IMR-90 (cell line): ENCODE measurements at regions not wholly inside any gene's neighbourhood (a gene's known extent, or its start where the extent isn't known, plus 50 kb on each side); places are given as distances from the start of the nearest gene placed in this dataset.
"Not testable (repeated sequence)": the region's sequence is repeated elsewhere in the genome, so short reads cannot be mapped to it uniquely, and the experiment has no call there.

ENCODE experiments used
- ATAC-seq: fragments of 200-7000 bp; cut with Tn5 transposase; 2 replicates; pipeline ENCODE4 v1.9.1; 2020; ENCODE audit warnings: low read depth, mild to moderate bottlenecking, moderate library complexity
- BruUV-seq: library from RNA; stranded (reverse); fragments of 400-500 nt; replicated peaks from 2 replicates; lab custom pipeline; 2021; lab: Mats Ljungman, UMichigan
- CTCF ChIA-PET: fragments of 300-600 bp; formaldehyde crosslinking; extraction: SDS; loops from one replicate; lab custom pipeline; 2021; ENCODE audit warnings: antibody characterized with exemption; lab: Yijun Ruan, JAX
- POLR2A ChIA-PET: fragments of 300-600 bp; sonication (Branson Sonifier 250); formaldehyde crosslinking; loops from one replicate; lab custom pipeline; 2022; ENCODE audit warnings: antibody characterized with exemption; ENCODE audit not compliant: unreplicated experiment; lab: Charles Lee
- DNase-seq: peaks from one replicate; pipeline ENCODE4 v3.0.0; 2013
- H2AFZ ChIP-seq: replicated peaks from 2 replicates; pipeline ENCODE3; 2013; ENCODE audit warnings: low read length, mild to moderate bottlenecking; ENCODE audit not compliant: poor library complexity
- H2AK5ac ChIP-seq: 2 replicates; pipeline ENCODE4 v1.6.1; 2013; ENCODE audit warnings: low read depth, low read length, inconsistent platforms
- H2AK9ac ChIP-seq: replicated peaks from 2 replicates; pipeline ENCODE3; 2013; ENCODE audit warnings: mild to moderate bottlenecking, low read depth, low read length, moderate library complexity; ENCODE audit not compliant: poor library complexity
- H2BK120ac ChIP-seq: 2 replicates; pipeline ENCODE4 v1.6.1; 2013; ENCODE audit warnings: low read depth, low read length, inconsistent platforms
- H2BK15ac ChIP-seq: 3 replicates; pipeline ENCODE4 v1.6.1; 2013; ENCODE audit warnings: low read depth, low read length, inconsistent platforms
- H2BK20ac ChIP-seq: 2 replicates; pipeline ENCODE4 v1.6.1; 2013; ENCODE audit warnings: low read depth, mild to moderate bottlenecking, inconsistent platforms, low read length, moderate library complexity
- H2BK5ac ChIP-seq: 2 replicates; pipeline ENCODE4 v1.6.1; 2013; ENCODE audit warnings: mild to moderate bottlenecking, low read depth, low read length, inconsistent platforms; ENCODE audit not compliant: poor library complexity, severe bottlenecking
- H3K14ac ChIP-seq: replicated peaks from 2 replicates; pipeline ENCODE4 v1.6.1; 2013; ENCODE audit warnings: low read depth, low read length, inconsistent platforms
- H3K18ac ChIP-seq: 2 replicates; pipeline ENCODE4 v1.6.1; 2013; ENCODE audit warnings: low read depth, low read length, control low read depth
- H3K23ac ChIP-seq: 2 replicates; pipeline ENCODE4 v1.6.1; 2013; ENCODE audit warnings: low read depth, low read length, inconsistent platforms
- H3K27ac ChIP-seq: 2 replicates; pipeline ENCODE4 v1.5.1; 2013; ENCODE audit warnings: mild to moderate bottlenecking, control low read depth, low read length; ENCODE audit not compliant: insufficient read depth
- H3K27me3 ChIP-seq: 2 replicates; pipeline ENCODE4 v1.6.1; 2013; ENCODE audit warnings: low read length; ENCODE audit not compliant: control insufficient read depth, insufficient read depth
- H3K36me3 ChIP-seq: 2 replicates; pipeline ENCODE4 v1.6.1; 2013; ENCODE audit warnings: low read length, mixed read lengths; ENCODE audit not compliant: control insufficient read depth, insufficient read depth
- H3K4ac ChIP-seq: 2 replicates; pipeline ENCODE4 v1.6.1; 2013; ENCODE audit warnings: low read depth, low read length, inconsistent platforms
- H3K4me1 ChIP-seq: 2 replicates; pipeline ENCODE4 v1.6.1; 2013; ENCODE audit warnings: low read length, mixed read lengths; ENCODE audit not compliant: control insufficient read depth, insufficient read depth
- H3K4me2 ChIP-seq: 2 replicates; pipeline ENCODE4 v1.6.1; 2013; ENCODE audit warnings: low read depth, mild to moderate bottlenecking, control low read depth, low read length, moderate library complexity
- H3K4me3 ChIP-seq: 2 replicates; pipeline ENCODE4 v1.5.1; 2013; ENCODE audit warnings: low read depth, mild to moderate bottlenecking, control low read depth, low read length, moderate library complexity; ENCODE audit not compliant: insufficient read depth
- H3K56ac ChIP-seq: 2 replicates; pipeline ENCODE4 v1.6.1; 2013; ENCODE audit warnings: low read length, inconsistent platforms; ENCODE audit not compliant: insufficient read depth; ENCODE audit errors: extremely low read depth
- H3K79me1 ChIP-seq, 2 experiments: 2 replicates each; pipeline ENCODE4 v1.6.1; 2013; ENCODE audit warnings: low read length in 2 of 2, inconsistent platforms in 1 of 2, low read depth in 1 of 2
- H3K9ac ChIP-seq: 2 replicates; pipeline ENCODE4 v1.6.1; 2013; ENCODE audit warnings: low read depth, low read length, control low read depth
- H3K9me1 ChIP-seq: 2 replicates; pipeline ENCODE4 v1.6.1; 2013; ENCODE audit warnings: low read length, inconsistent platforms; ENCODE audit not compliant: insufficient read depth
- H3K9me3 ChIP-seq: 2 replicates; pipeline ENCODE4 v1.6.1; 2013; ENCODE audit warnings: low read length; ENCODE audit not compliant: control insufficient read depth, insufficient read depth
- H4K20me1 ChIP-seq: 2 replicates; pipeline ENCODE4 v1.6.1; 2013; ENCODE audit warnings: low read length, inconsistent platforms; ENCODE audit not compliant: insufficient read depth
- H4K5ac ChIP-seq: 2 replicates; pipeline ENCODE4 v1.6.1; 2013; ENCODE audit warnings: mild to moderate bottlenecking, low read depth, low read length, control low read depth
- H4K8ac ChIP-seq, 2 experiments: 2 replicates each; pipeline ENCODE4 v1.6.1; 2013; ENCODE audit warnings: low read depth in 2 of 2, low read length in 2 of 2, control low read depth in 1 of 2, inconsistent platforms in 1 of 2
- H4K91ac ChIP-seq: 2 replicates; pipeline ENCODE4 v1.6.1; 2013; ENCODE audit warnings: low read depth, low read length, inconsistent platforms; ENCODE audit not compliant: insufficient read depth
- CTCF ChIP-seq: conservative IDR thresholded peaks from 2 replicates; pipeline ENCODE4 v1.5.1; 2012; ENCODE audit warnings: mild to moderate bottlenecking, low read depth, low read length, improper control_type of control experiment
- WGBS, 2 experiments: methylation state at CpG; one replicate each; pipeline versions ENCODE4 v1.1.5 to v1.1.7; 2013; ENCODE audit warnings: missing lambda C conversion rate in 2 of 2; ENCODE audit not compliant: insufficient read length in 1 of 2; ENCODE audit errors: extremely low coverage in 2 of 2; 5-methylcytosine and 5-hydroxymethylcytosine counted together
- dilution Hi-C: fragments of 300-500 bp; cut with HindIII; formaldehyde crosslinking; loops from one replicate; pipeline ENCODE4 v1.14.3; 2018; ENCODE audit warnings: low sequenced_read_pairs; ENCODE audit not compliant: unreplicated experiment
- in situ Hi-C: fragments of 300-500 bp; cut with MboI; formaldehyde crosslinking; loops from 3 replicates; pipeline ENCODE4 v1.14.3; 2019; ENCODE audit warnings: low sequenced_read_pairs, inconsistent platforms, mixed read lengths
- intact Hi-C: fragments of 100-400 bp; cut with micrococcal nuclease; formaldehyde crosslinking; loops from 2 replicates; pipeline ENCODE4 v1.10.0; 2022

DNA sequence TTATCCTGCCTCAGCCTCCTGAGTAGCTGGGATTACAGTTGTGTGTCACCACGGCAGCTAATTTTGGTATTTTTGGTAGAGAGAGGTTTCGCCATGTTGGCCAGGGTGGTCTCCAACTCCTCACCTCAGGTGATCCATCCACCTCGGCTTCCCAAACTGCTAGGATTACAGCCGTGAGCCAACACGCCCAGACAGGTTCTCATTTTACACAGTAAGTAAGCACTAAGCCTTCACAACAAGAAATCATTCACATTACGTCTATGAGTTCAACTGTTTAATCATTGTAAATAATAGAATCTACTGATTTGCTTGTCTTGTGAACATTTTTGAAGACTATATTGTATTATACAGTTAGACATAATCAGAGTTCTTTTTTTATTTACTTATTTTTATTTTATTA is 131.5 kb upstream of the LRATD1 start (continued):
- TF ChIP-seq CTCF, result no peak

- H4K5ac ChIP-seq, DNase-seq, H4K8ac ChIP-seq, H2AK9ac ChIP-seq, H2BK120ac ChIP-seq, H3K9me3 ChIP-seq, H3K4ac ChIP-seq, H2AFZ ChIP-seq, H3K4me3 ChIP-seq, H4K20me1 ChIP-seq, H3K9me1 ChIP-seq, BruUV-seq, H2BK5ac ChIP-seq, H4K91ac ChIP-seq, H3K18ac ChIP-seq, H3K27ac ChIP-seq, H3K9ac ChIP-seq, H2AK5ac ChIP-seq, H3K4me2 ChIP-seq, CTCF ChIA-PET, H3K79me1 ChIP-seq, dilution Hi-C loops, H2BK20ac ChIP-seq, H3K27me3 ChIP-seq, H3K56ac ChIP-seq, ATAC-seq, H3K36me3 ChIP-seq, H2BK15ac ChIP-seq, H3K4me1 ChIP-seq, H3K14ac ChIP-seq, POLR2A ChIA-PET, H3K23ac ChIP-seq, intact Hi-C loops: not testable (repeated sequence)
- in situ Hi-C loops, result loop anchor here (25.0 kb wide), 1 partner anchor 1080 kb away; the partner anchor contains the start of gene DDX1
- 91% methylated on average over 7 of the region's 12 CpGs; no CpG with 5 or more reads in 1 of the 2 experiments for WGBS, 2 experiments
These were observed 125.6 kb upstream of the LRATD1 start for GRCh38 chr2:14506955-14507354.
